LHCN-M2 (cell line): ENCODE measurements at regions not wholly inside any gene's neighbourhood (a gene's known extent, or its start where the extent isn't known, plus 50 kb on each side); places are given as distances from the start of the nearest gene placed in this dataset.
"Not testable (repeated sequence)": the region's sequence is repeated elsewhere in the genome, so short reads cannot be mapped to it uniquely, and the experiment has no call there.

Experiments
- DNase-seq: peaks from one replicate; pipeline ENCODE4 v3.0.0-alpha.2; 2012; ENCODE audit warnings: low read depth

DNA sequence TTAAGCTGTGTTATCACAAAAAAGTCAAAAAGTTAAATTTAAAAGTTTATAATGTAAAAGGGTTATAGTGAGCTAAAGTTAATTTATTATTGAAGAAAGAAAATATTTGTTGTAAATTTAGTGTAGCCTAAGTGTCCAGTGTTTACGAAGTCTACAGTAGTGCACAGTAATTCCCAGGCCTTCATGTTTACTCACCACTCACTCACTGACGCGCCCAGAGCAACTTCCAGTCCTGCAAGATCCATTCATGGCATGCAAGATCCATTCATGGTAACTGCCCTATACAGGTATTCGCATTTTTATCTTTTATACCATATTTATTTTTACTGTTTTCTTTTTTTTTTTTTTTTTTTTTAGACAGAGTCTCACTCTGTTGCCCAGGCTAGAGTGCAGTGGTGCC is 69.5 kb downstream of the TPRA1 start:
- DNase-seq = no peak

DNA sequence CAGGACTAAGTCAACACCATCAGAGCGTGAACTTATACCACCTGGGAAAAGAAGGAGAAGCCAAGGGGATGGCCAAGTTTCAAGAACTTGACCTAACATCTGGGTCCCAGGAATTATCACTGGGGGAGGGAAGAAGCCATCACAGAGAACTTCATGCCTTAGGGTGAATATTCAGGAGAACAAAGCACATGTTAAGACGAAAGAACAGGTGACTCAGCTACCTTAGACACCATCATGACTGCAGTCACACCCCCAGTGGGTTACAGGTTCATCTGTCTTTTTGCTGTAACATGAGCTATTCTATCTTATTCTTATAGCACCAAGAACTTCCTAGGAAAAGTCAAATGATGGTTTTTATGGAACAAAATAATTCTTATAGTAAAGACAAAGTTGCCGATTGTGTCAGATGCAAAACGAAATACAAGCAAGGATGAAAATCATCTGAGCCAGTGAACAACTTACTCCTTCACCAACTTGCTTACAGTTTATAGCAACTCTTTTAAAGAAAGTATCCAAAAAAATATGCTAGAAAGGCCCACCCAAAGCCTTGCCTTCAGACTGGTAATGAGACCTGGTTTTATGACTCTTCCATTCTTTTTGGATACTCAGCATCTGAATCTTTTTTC is 72.0 kb downstream of the TPRA1 start:
- no peak for DNase-seq

DNA sequence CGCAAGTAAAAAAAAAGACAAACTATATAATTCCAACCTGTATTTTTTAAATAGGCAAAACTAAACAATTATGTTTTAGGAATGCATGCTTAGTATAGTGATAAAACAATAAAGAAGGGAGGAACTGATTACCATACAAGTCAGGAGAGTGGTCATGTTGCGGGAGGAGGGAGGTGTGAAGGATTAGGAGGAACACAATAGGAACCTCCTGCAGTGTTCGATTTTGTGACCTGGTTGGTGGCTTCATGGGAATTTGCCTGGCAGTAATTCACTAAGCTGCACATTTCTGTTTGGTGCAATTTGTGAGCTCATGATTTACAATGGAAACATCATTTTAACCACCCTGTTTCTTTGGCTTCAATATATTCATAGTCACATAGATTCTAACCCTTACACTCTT is 78.3 kb downstream of the TPRA1 start:
- DNase-seq = no peak

DNA sequence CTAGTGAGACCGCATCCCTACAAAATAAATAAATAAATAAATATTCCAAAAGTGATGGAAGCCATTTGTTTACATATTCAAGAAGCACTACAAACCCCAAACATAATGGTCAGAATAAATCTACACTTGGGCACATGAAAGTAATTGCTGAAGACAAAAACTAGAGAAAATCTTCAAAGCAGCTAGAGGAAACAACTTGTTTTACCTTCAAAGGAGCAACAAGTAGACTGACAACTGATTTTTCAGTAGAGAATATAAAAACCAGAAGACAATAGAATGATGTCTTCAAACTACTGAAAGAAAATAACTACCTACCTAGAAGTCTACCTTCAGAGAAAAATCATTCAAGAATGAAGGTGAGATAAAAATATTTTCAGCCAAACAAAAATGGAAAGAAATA is 89.4 kb downstream of the TPRA1 start:
- no peak for DNase-seq

DNA sequence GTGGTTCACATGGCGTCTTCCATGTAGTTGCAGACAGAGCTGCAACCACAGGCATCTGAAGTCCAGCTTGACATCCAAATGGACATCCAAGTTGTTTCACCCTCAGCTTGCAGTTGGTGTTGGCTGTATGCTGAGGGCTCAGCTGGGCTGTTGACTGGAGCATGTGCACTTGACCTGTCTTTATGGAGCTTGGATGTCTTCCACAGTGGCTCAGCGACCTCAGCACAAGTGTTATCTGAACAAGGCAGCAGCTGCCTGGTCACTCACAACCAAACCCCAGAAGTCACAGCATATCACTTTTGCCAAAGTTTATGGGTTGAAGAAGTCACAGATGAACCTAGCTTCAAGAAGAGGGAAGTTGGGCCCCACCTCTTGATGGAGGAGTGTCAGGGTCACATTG is 92.9 kb downstream of the TPRA1 start:
- DNase-seq = no peak

DNA sequence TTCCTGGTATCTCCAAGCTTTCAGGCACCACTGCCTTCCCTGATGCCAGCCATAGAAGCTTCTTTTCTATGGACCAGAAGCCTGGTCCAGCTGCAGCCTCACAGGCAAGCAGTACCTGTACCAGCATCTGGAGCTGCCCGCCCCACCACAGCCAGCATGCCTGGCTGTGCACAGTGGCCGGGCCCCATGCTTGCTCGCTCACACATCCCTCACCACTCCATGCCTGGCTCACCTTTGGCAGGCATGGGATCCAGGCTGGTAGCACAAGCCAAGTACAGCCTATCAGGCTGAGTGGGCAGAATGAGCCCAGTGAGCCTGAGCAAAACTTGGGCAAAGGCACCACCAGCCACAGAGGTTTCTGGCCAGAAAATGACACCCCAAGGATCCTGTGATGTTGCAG is 93.4 kb downstream of the TPRA1 start:
- no peak for DNase-seq

DNA sequence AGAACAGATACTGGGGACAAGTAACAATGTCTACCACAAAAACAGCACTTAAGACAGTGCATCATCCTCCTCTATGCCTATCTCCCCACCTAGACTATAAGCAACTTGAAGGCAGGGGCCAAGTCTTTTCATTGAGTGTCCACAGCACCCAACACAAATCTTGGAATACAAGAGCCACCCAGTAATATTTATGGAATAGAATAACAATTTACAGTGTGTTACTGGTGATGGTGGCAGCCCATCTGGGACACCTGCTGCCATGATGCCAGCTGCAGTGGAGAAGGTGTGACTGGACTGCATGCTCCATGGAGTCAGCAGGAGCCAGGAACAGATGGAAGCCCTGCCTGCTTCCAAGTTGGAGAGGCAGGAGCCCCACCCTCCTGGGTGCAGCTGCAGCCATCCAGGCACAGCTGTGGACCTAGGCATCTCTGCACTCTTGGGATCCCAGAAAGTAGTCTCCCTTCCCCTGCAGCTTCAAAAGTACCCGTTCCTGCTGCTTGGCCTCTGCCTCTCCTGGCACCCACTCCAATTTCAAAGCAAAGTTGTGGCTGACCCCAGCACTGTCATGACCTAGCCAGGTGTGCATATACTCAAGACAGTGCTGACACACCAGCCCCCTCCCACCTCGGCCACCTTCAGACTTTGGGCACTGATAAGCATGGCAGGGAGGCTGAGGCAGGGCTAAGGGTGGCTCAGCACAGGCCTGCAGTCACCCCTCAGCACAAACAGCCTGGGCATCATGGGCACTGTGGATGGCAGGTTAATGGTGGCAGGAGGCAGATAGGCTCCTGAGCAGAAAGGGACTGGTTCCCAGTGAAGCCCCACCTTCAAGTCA is 94.5 kb downstream of the TPRA1 start:
- no peak for DNase-seq

- DNase-seq = no peak
These were observed 96.4 kb downstream of the TPRA1 start for GRCh38 chr3:127493924-127494646.

DNA sequence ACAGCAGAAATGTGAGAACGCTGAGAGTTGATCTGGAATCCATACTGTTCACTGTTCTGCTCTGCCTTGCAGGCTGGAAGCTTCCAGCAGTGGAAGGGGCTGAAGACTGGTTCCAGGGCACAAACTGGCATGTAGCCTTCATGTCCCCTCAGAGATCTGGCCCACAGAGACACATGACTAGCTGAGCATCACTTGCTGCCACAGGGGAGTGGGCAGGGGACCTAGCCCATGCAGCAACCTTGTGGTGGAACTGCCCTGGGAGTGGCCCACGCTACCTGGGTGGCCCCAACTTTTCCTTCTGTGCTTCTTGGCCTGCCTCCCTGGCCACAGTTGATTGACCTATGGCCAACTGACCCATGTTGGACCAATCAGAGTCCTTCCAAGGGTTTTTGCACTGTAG is 98.1 kb downstream of the TPRA1 start:
- no peak for DNase-seq

- no peak for DNase-seq
These were observed 98.6 kb downstream of the TPRA1 start for GRCh38 chr3:127491909-127492308.

- no peak for DNase-seq
These were observed 99.2 kb downstream of the TPRA1 start for GRCh38 chr3:127491323-127491722.

- not testable (repeated sequence) for DNase-seq
These were observed 99.6 kb downstream of the TPRA1 start for GRCh38 chr3:127491024-127491305.

GRCh38 chr3:127490271-127491023 is 100.1 kb downstream of the TPRA1 start:
- no peak for DNase-seq

- no peak for DNase-seq
These were observed 101.2 kb downstream of the TPRA1 start for GRCh38 chr3:127489357-127489756.

DNA sequence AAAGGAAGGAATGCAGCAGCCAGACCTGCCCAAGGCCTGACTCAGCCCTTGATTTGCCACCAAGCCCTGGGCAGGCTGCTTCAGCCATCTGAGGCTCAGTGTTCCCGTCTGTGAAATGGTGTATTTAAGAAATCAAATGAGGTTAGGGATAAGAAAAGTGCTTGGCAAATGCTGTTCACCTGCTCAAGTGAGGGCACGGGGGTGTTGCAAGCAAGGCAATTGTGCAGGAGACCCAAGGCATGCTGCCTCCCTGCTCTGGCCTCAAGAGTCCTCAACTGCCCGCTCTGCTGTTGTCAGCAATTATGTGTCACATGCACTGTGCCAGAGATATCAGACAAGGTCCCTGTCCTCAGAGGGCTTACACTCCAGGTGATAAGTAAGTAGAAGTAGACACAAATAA is 101.8 kb downstream of the TPRA1 start:
- no peak for DNase-seq

GRCh38 chr3:127488141-127488672 is 102.3 kb downstream of the TPRA1 start:
- DNase-seq = no peak

DNA sequence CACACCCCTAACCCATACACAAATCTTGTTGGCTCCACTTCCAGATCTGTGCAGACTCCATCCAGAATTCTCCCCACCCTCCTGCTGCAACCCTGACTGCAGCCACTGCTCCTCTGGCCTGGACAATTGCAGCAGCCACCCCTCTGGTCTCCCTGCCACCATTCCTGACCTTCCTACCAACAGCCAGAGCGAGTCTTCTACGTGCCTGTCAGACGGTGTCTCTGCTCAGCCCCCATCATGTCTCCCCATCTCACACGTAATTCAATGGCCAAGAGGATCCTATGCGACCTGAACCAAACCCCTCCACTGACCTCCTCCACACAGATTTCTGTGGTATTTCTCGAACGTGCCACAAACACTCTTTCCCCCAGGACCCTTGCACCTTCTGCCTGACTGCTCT is 103.3 kb downstream of the TPRA1 start:
- DNase-seq = no peak

DNA sequence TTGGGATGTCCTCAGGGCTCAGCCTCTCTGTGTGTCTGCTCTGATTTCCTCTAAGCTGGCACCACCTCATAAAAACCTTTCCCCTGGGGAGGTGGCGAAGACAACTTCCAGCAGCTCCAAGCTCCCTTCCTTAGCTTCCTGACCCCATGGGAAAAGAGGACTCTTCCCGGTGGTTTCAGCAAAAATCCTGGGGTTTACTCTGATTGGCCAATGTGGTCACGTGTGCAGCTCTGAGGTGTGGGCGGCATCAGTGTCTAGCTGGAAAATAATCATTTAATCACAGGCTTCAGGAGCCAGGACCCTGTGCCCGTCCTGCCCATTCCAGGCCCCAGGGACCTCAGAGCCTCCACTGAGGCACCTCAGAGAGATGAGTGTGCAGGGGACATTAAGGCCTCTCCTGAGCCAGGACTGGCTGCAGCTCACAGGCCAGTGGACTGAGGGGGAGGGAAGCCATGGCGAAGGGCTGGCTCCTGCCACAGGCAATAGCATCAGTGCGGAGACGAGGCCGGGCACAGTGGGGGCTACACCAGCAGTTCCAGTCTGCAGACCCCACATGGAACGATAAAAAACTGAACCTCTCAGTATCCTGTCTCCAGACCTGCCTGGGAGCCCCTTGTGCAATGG is 104.1 kb downstream of the TPRA1 start:
- DNase-seq = no peak

- peak; percentile 19 for DNase-seq
These were observed 105.0 kb downstream of the TPRA1 start for GRCh38 chr3:127485396-127486170.

DNA sequence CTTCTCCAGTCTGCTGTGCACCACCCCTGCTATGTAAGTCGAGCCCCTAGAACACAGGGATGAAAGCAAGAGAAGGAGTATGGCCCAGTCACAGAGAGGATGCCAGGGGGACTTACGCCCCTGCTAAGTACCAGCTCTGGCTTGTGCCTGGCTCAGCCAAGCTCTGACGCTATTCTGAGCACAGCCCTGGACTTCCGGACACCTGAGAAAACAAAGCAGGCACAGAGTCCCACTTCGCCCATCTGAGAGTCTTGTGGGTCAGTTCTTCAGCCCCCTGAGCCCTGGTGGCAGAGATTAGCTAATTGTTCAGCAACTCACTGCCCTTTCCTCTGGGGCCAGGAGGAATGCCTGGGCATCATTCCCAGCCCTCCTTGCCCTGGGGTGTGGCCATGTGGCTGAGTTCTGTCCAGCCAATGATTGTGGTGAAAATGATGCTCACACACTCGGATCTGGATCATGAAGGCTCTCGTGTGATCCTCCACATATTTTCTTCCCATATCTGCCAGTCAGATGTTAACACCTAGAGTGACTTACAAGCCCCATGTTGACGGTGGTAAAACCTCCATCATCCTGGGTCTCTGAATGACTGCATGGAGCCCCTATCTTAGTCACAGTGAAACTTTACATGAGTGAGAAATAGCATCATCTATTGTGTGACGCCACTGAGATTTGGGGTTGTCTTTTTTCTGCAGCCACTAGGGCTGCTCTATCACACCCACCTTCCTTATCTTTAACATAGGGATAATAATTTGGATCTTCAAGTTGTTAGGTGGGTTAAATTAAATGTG is 105.7 kb downstream of the TPRA1 start:
- peak; percentile 3 for DNase-seq
